ENCODE measurements at regions not wholly inside any gene's neighbourhood (a gene's known extent, or its start where the extent isn't known, plus 50 kb on each side); places are given as distances from the start of the nearest gene placed in this dataset.
A peak's percentile ranks its signal among the peaks of the same experiment; 100 is the strongest.

GRCh38 chr11:103682318-103683184 is 353.9 kb upstream of the DDI1 start:
- no peak overlapping the region for H3K27ac ChIP-seq
- TF ChIP-seq CTCF (conservative IDR thresholded peaks at IDR 0.05) (peak; percentile 89), ZFX (IDR thresholded peaks at IDR 0.05) (no peak)

DNA sequence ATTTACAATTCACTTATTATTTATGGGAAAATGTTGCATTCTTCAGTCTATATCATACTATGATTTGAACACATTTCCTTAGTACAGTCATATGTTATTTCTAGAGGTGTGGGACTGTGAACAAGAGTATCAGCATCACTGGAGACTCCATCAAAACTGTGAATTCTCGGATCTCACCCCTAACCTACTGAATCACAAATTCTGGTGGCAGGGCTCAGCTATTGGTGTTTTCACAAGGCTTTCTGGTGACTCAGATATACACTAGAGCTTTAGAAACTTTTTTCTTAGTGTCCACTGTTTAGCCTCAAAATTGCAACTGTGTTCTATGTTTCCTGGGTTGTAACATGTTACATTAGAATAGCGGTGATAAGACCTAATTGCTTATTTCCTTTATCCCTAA is 352.9 kb upstream of the DDI1 start:
- TF ChIP-seq CTCF (conservative IDR thresholded peaks at IDR 0.05) (no peak), ZFX (IDR thresholded peaks at IDR 0.05) (no peak)
- no peak overlapping the region for H3K27ac ChIP-seq

GRCh38 chr11:103688924-103689323 is 347.5 kb upstream of the DDI1 start:
- H3K27ac ChIP-seq, result no peak overlapping the region
- TF ChIP-seq CTCF (conservative IDR thresholded peaks at IDR 0.05) (no peak), ZFX (IDR thresholded peaks at IDR 0.05) (no peak)

GRCh38 chr11:103690356-103690755 is 346.1 kb upstream of the DDI1 start:
- TF ChIP-seq ZFX (IDR thresholded peaks at IDR 0.05), result no peak
- no peak for TF ChIP-seq CTCF (conservative IDR thresholded peaks at IDR 0.05)
- no peak overlapping the region for H3K27ac ChIP-seq

DNA sequence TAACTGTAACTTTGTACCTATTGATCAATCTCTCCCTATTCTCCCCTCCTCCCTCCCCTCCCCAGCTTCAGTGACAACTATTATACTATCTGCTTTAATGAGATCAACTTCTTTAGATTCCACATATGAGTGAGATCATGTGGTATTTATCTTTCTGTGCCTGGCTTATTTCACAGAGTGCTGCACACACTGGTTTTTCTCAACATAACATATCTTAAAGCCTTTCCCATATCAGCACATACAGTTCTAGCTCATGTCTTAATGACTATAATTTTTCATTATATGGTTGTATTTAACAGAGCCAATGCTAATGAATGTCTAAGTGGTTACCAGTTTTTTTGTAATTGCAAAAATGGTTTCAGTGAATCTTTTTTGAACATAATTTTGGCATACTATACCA is 340.3 kb upstream of the DDI1 start:
- TF ChIP-seq CTCF (conservative IDR thresholded peaks at IDR 0.05) (no peak), ZFX (IDR thresholded peaks at IDR 0.05) (no peak)
- no peak overlapping the region for H3K27ac ChIP-seq

GRCh38 chr11:103699216-103699615 is 337.2 kb upstream of the DDI1 start:
- H3K27ac ChIP-seq, result no peak overlapping the region
- TF ChIP-seq ZFX (IDR thresholded peaks at IDR 0.05) (no peak), CTCF (conservative IDR thresholded peaks at IDR 0.05) (0 out of 2 replicates have a peak, but pooled peaks have one; percentile 8)

GRCh38 chr11:103699656-103700055 is 336.8 kb upstream of the DDI1 start:
- TF ChIP-seq ZFX (IDR thresholded peaks at IDR 0.05) (no peak), CTCF (conservative IDR thresholded peaks at IDR 0.05) (no peak)

More at GRCh38 chr11:103699656-103700055, 336.8 kb upstream of the DDI1 start:
- no peak overlapping the region for H3K27ac ChIP-seq
